ENCODE measurements at regions not wholly inside any gene's neighbourhood (a gene's known extent, or its start where the extent isn't known, plus 50 kb on each side); places are given as distances from the start of the nearest gene placed in this dataset.

DNA sequence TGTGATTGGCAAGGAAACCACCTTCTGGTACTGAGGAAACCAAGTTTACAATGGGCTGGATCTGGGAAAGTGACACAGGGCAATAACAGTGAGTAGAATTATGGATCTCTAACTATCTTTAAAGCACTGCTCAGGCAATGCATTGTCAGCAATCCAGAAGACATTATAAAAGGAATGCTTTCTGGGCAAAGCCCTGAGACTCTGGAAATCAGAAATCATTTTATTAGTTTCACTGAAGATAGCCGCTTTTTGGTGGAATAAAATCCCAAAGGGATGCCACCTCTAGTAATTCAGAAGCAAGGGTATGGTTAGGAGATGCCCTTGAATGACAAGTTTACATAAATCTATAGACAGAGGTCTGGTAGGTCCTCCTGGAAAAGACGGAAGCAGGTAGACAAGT is 211.1 kb downstream of the DMRT2 start:
- Mint-ChIP-seq H3K9me3 (peaks cover 0 to 5% (median 0%) of the 10 kb centered on the region in 7 donors), H3K36me3 (no peaks in the 10 kb centered on the region), H3K27ac (no peak overlapping the region), H3K4me3 (no peak overlapping the region), H3K27me3 (ENCODE audit: low read depth in 3 of 3) (peaks cover 0 to 1% (median 0%) of the 10 kb centered on the region in 3 donors), H3K4me1 (no peaks in the 10 kb centered on the region)
- Histone ChIP-seq H3K9ac (ENCODE audit: insufficient read depth, low read length, poor library complexity, severe bottlenecking) (no peak overlapping the region), H3K79me2 (ENCODE audit: insufficient read depth, low read length) (no peaks in the 10 kb centered on the region), H3K36me3 (replicated peaks in 1 of 2; ENCODE audit: control insufficient read depth in 1 of 2, insufficient read depth in 2 of 2, low read length in 2 of 2) (no peaks in the 10 kb centered on the region), H3K9me3 (replicated peaks in 1 of 2; ENCODE audit: control insufficient read depth in 1 of 2, insufficient read depth in 1 of 2, low read length in 2 of 2) (peaks cover 0 to 5% of the 10 kb centered on the region in 2 donors), H4K20me1 (ENCODE audit: insufficient read depth, low read length) (no peaks in the 10 kb centered on the region), H2AFZ (ENCODE audit: insufficient read depth, low read depth, low read length, poor library complexity, severe bottlenecking) (no peak overlapping the region), H3K4me3 (replicated peaks in 1 of 3; ENCODE audit: low read depth in 2 of 3, low read length in 3 of 3) (no peak overlapping the region), H3K27me3 (ENCODE audit: control insufficient read depth in 2 of 2, insufficient read depth in 2 of 2, low read length in 2 of 2) (no peaks in the 10 kb centered on the region), H3K4me1 (ENCODE audit: control insufficient read depth in 1 of 2, insufficient read depth in 2 of 2, low read length in 2 of 2) (no peaks in the 10 kb centered on the region), H3K4me2 (replicated peaks; ENCODE audit: extremely low read depth, low read length, poor library complexity, severe bottlenecking) (no peak overlapping the region), H3K27ac (ENCODE audit: low read depth in 1 of 2, low read length in 2 of 2) (no peak overlapping the region)
- 100% methylated on average over 2 of the region's 2 CpGs for WGBS (ENCODE audit: insufficient coverage)
- no peak for DNase-seq
- no peak for TF ChIP-seq CTCF (IDR thresholded peaks at IDR 0.05)
- intact Hi-C loops (cut with micrococcal nuclease) = no loop called here

- H3K36me3 Mint-ChIP-seq = no peaks in the 10 kb centered on the region
- Histone ChIP-seq H3K9me3 (replicated peaks in 1 of 2; ENCODE audit: control insufficient read depth in 1 of 2, insufficient read depth in 1 of 2, low read length in 2 of 2) (peaks cover 0 to 5% of the 10 kb centered on the region in 2 donors), H3K27ac (ENCODE audit: low read depth in 1 of 2, low read length in 2 of 2) (no peak overlapping the region), H3K4me2 (replicated peaks; ENCODE audit: extremely low read depth, low read length, poor library complexity, severe bottlenecking) (no peak overlapping the region), H3K36me3 (replicated peaks in 1 of 2; ENCODE audit: control insufficient read depth in 1 of 2, insufficient read depth in 2 of 2, low read length in 2 of 2) (no peaks in the 10 kb centered on the region), H3K27me3 (ENCODE audit: control insufficient read depth in 2 of 2, insufficient read depth in 2 of 2, low read length in 2 of 2) (no peaks in the 10 kb centered on the region), H4K20me1 (ENCODE audit: insufficient read depth, low read length) (no peaks in the 10 kb centered on the region), H3K79me2 (ENCODE audit: insufficient read depth, low read length) (no peaks in the 10 kb centered on the region), H3K9ac (ENCODE audit: insufficient read depth, low read length, poor library complexity, severe bottlenecking) (no peak overlapping the region), H2AFZ (ENCODE audit: insufficient read depth, low read depth, low read length, poor library complexity, severe bottlenecking) (no peak overlapping the region), H3K4me1 (ENCODE audit: control insufficient read depth in 1 of 2, insufficient read depth in 2 of 2, low read length in 2 of 2) (no peaks in the 10 kb centered on the region), H3K4me3 (replicated peaks in 1 of 3; ENCODE audit: low read depth in 2 of 3, low read length in 3 of 3) (no peak overlapping the region)
- intact Hi-C loops (cut with micrococcal nuclease) = no loop called here
- TF ChIP-seq CTCF (IDR thresholded peaks at IDR 0.05) = no peak
- H3K27me3 Mint-ChIP-seq (ENCODE audit: low read depth in 3 of 3) = peaks cover 0 to 1% (median 0%) of the 10 kb centered on the region in 3 donors
- H3K4me1 Mint-ChIP-seq = no peaks in the 10 kb centered on the region
- no peak for DNase-seq
- H3K4me3 Mint-ChIP-seq = no peak overlapping the region
- 57% methylated on average over 3 of the region's 6 CpGs for WGBS (ENCODE audit: insufficient coverage)
- no peak overlapping the region for H3K27ac Mint-ChIP-seq
- H3K9me3 Mint-ChIP-seq = peaks cover 0 to 5% (median 0%) of the 10 kb centered on the region in 7 donors
Measured at GRCh38 chr9:1261879-1262766, 212.0 kb downstream of the DMRT2 start.

All from CD14-positive monocyte (primary cell).